Ovary (tissue), 3 donors: ENCODE measurements at regions not wholly inside any gene's neighbourhood (a gene's known extent, or its start where the extent isn't known, plus 50 kb on each side); places are given as distances from the start of the nearest gene placed in this dataset.

ENCODE experiments used
- EP300 ChIP-seq: sonication (generic); formaldehyde crosslinking; IDR thresholded peaks from one replicate; pipeline ENCODE4 v1.6.1; 2017; ENCODE audit warnings: antibody characterized with exemption
- POLR2A ChIP-seq: fragments of 450-650 bp; IDR thresholded peaks from one replicate; pipeline ENCODE4 v1.6.1; 2017; ENCODE audit warnings: antibody characterized with exemption, mild to moderate bottlenecking, moderate library complexity
- TF ChIP-seq, protein P1 (sequence below), 3 donors: fragments of 450-650 bp in 2 of 3; fragments of 200-600 bp in 1 of 3; IDR thresholded peaks; one replicate each; pipeline versions ENCODE4 v1.5.1 to v1.8.0; 2016 to 2022; ENCODE audit warnings: antibody characterized with exemption in 3 of 3, mild to moderate bottlenecking in 1 of 3
- donor health status: DM: no; HTN: no; CAD: no.

- TF ChIP-seq, protein P1, sequence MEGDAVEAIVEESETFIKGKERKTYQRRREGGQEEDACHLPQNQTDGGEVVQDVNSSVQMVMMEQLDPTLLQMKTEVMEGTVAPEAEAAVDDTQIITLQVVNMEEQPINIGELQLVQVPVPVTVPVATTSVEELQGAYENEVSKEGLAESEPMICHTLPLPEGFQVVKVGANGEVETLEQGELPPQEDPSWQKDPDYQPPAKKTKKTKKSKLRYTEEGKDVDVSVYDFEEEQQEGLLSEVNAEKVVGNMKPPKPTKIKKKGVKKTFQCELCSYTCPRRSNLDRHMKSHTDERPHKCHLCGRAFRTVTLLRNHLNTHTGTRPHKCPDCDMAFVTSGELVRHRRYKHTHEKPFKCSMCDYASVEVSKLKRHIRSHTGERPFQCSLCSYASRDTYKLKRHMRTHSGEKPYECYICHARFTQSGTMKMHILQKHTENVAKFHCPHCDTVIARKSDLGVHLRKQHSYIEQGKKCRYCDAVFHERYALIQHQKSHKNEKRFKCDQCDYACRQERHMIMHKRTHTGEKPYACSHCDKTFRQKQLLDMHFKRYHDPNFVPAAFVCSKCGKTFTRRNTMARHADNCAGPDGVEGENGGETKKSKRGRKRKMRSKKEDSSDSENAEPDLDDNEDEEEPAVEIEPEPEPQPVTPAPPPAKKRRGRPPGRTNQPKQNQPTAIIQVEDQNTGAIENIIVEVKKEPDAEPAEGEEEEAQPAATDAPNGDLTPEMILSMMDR (IDR thresholded peaks at IDR 0.05): no peak
- TF ChIP-seq EP300 (no peak), POLR2A (no peak)
These were observed 94.7 kb upstream of the OR4E1 start for GRCh38 chr14:21768116-21768874.
